IPS-20b (cell line): ENCODE measurements at regions not wholly inside any gene's neighbourhood (a gene's known extent, or its start where the extent isn't known, plus 50 kb on each side); places are given as distances from the start of the nearest gene placed in this dataset.

ENCODE experiments used
- H3K27ac ChIP-seq: one replicate; pipeline ENCODE4 v1.5.1; 2013; ENCODE audit warnings: low read length
- H3K27me3 ChIP-seq: 2 replicates; pipeline ENCODE4 v1.6.1; 2013; ENCODE audit warnings: mild to moderate bottlenecking, low read length, inconsistent platforms; ENCODE audit not compliant: insufficient read depth
- H3K36me3 ChIP-seq: 2 replicates; pipeline ENCODE4 v1.6.1; 2013; ENCODE audit warnings: low read depth, mild to moderate bottlenecking, inconsistent platforms, low read length, moderate library complexity; ENCODE audit not compliant: insufficient read depth
- H3K4me1 ChIP-seq: 2 replicates; pipeline ENCODE4 v1.6.1; 2013; ENCODE audit warnings: mild to moderate bottlenecking, control low read depth, inconsistent platforms, low read length, moderate library complexity; ENCODE audit not compliant: insufficient read depth
- H3K4me3 ChIP-seq: 2 replicates; pipeline ENCODE4 v1.5.1; 2013; ENCODE audit warnings: mild to moderate bottlenecking, low read length, inconsistent platforms
- H3K9ac ChIP-seq: 2 replicates; pipeline ENCODE4 v1.6.1; 2013; ENCODE audit warnings: low read depth, mild to moderate bottlenecking, inconsistent platforms, low read length, moderate library complexity
- H3K9me3 ChIP-seq: 2 replicates; pipeline ENCODE4 v1.6.1; 2013; ENCODE audit warnings: mild to moderate bottlenecking, low read depth, low read length, inconsistent platforms; ENCODE audit not compliant: insufficient read depth

- Histone ChIP-seq H3K27ac (no peak overlapping the region), H3K9me3 (peaks cover 8% of the 10 kb centered on the region; the same call in 1 of the 2 replicates)
Observed at GRCh38 chr10:105925045-105925785, 1239.3 kb downstream of the SORCS1 start.

DNA sequence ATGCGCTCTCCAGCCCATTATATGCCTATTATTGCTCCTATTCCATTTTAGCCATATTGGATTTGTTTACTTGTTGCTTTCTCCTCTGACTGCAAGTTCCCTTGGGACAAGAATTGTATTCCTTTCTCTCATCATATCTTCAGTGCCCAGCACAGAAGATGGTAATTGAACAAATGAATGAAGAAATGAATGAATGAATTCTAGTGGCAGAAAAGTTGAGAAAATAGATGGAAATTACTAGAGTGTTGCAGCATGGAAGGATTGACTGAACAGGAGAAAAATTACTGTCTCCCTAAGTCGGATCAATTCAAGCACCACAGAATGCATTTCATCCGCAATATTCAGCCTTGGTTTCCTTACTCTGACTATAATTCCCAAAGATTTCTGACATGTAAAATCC lies 1243.2 kb downstream of the SORCS1 start:
- H3K4me3 ChIP-seq, result no peak overlapping the region
- H3K27ac ChIP-seq, result no peak overlapping the region
- H3K9me3 ChIP-seq, result no peaks in the 10 kb centered on the region
- H3K4me1 ChIP-seq, result peaks cover 4% of the 10 kb centered on the region; the same call in 1 of the 2 replicates
- H3K36me3 ChIP-seq, result no peaks in the 10 kb centered on the region
- no peaks in the 10 kb centered on the region for H3K27me3 ChIP-seq
- H3K9ac ChIP-seq, result no peak overlapping the region

More at GRCh38 chr10:105925045-105925785, 1239.3 kb downstream of the SORCS1 start:
- H3K4me1 ChIP-seq, result peaks cover 4% of the 10 kb centered on the region; the same call in 1 of the 2 replicates
- H3K27me3 ChIP-seq, result no peaks in the 10 kb centered on the region
- no peak overlapping the region for H3K9ac ChIP-seq
- no peak overlapping the region for H3K4me3 ChIP-seq
- no peaks in the 10 kb centered on the region for H3K36me3 ChIP-seq

- Histone ChIP-seq H3K4me3 (no peak overlapping the region), H3K4me1 (no peaks in the 10 kb centered on the region; the same call in 1 of the 2 replicates), H3K27me3 (no peaks in the 10 kb centered on the region), H3K27ac (no peak overlapping the region), H3K9ac (no peak overlapping the region), H3K36me3 (no peaks in the 10 kb centered on the region), H3K9me3 (no peaks in the 10 kb centered on the region)
Observed at GRCh38 chr10:105914432-105914831, 1250.1 kb downstream of the SORCS1 start.

- no peak overlapping the region for H3K27ac ChIP-seq
- no peaks in the 10 kb centered on the region for H3K9me3 ChIP-seq
- no peaks in the 10 kb centered on the region for H3K4me1 ChIP-seq
- H3K36me3 ChIP-seq, result no peaks in the 10 kb centered on the region
- no peak overlapping the region for H3K9ac ChIP-seq
- H3K27me3 ChIP-seq, result no peaks in the 10 kb centered on the region
- H3K4me3 ChIP-seq, result no peak overlapping the region
Observed at GRCh38 chr10:105908701-105909100, 1255.8 kb downstream of the SORCS1 start.

DNA sequence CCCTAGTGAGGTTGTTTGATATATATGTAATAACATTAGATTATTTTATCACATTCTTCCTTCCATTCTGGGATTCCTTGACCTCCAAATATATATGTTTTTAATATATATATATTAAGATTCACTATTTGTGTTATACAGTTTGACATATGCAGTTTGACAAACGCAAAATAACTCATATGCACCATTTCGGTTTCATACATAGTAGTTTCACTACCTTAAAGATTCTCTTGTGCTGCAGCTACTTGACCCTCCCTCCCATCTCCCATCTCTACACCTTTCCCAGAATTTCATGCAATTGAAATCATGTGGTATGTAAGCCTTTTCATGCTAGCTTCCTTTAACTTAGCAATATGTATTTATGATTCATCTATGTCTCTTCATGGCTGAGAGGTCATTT lies 1244.4 kb downstream of the SORCS3 start:
- H3K4me3 ChIP-seq, result no peak overlapping the region
- no peaks in the 10 kb centered on the region for H3K36me3 ChIP-seq
- H3K27ac ChIP-seq, result no peak overlapping the region
- H3K9ac ChIP-seq, result no peak overlapping the region
- H3K27me3 ChIP-seq, result no peaks in the 10 kb centered on the region
- no peaks in the 10 kb centered on the region; the same call in 1 of the 2 replicates for H3K9me3 ChIP-seq
- H3K4me1 ChIP-seq, result no peaks in the 10 kb centered on the region

- Histone ChIP-seq H3K4me3 (no peak overlapping the region), H3K27ac (no peak overlapping the region), H3K27me3 (no peaks in the 10 kb centered on the region), H3K9me3 (no peaks in the 10 kb centered on the region), H3K9ac (no peak overlapping the region), H3K36me3 (no peaks in the 10 kb centered on the region), H3K4me1 (no peaks in the 10 kb centered on the region)
Observed at GRCh38 chr10:105879401-105879800, 1238.3 kb downstream of the SORCS3 start.

DNA sequence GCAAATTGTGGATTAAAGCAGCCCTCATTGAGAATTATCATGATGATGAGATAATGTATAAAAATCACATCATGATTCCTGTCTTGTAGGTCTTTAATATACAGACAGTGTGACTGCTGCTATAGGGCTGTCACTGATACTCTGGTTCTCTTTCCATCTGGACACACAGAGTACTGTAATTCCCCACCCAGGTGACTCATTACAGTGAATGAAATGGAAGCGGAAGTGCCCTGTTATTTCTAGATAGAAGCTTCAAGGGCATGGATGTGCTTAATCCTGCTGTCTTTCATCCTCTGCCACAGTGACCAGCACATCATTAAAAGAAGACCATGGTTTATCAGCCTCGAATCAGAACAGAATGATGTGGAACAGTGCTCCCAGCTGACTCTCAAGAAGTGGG lies 1234.0 kb downstream of the SORCS3 start:
- H3K4me1 ChIP-seq, result no peaks in the 10 kb centered on the region
- no peak overlapping the region for H3K27ac ChIP-seq
- no peak overlapping the region for H3K4me3 ChIP-seq
- H3K36me3 ChIP-seq, result no peaks in the 10 kb centered on the region
- no peaks in the 10 kb centered on the region for H3K27me3 ChIP-seq
- H3K9me3 ChIP-seq, result peaks cover 9% of the 10 kb centered on the region
- H3K9ac ChIP-seq, result no peak overlapping the region

DNA sequence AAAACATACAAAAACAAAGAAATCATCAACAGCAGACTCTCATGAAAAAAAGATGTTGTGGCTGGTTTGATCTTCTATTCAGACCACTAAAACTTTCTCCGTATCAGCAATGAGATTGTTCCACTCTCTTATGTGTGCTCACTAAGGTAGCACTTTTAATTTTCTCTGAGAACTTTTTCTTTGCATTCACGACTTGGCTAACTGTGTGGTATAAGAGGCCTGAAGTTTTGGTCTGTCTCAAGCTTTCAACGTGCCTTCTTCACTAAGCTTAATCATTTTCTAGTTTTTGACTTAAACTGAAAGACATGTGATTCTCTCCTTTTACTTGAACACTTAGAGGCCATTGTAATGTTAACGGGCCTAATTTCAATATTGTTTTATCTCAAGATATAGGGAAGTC lies 1231.6 kb downstream of the SORCS3 start:
- Histone ChIP-seq H3K4me1 (no peaks in the 10 kb centered on the region), H3K9me3 (peaks cover 9% of the 10 kb centered on the region), H3K36me3 (no peaks in the 10 kb centered on the region), H3K9ac (no peak overlapping the region), H3K27me3 (no peaks in the 10 kb centered on the region), H3K4me3 (no peak overlapping the region), H3K27ac (no peak overlapping the region)

DNA sequence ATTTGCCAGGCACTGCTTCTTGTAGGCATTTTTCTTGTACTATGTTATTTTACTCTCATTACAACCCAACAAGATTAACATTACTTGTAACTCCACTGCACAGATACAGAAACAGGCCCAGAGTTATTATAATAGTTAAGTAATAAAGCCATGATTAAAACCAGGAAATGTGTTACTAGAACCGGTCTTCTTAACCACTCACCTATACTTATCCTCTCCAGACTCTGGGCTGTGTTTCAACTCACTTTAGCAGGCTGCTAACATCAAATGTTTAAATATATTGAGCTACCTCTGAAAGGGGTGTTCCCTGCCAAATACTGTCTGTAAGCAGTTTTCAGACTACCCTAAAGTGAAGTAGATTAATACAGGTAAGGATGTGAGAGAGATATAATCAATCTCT lies 1227.8 kb downstream of the SORCS3 start:
- H3K4me1 ChIP-seq, result no peaks in the 10 kb centered on the region
- no peak overlapping the region for H3K9ac ChIP-seq
- no peaks in the 10 kb centered on the region for H3K27me3 ChIP-seq
- no peaks in the 10 kb centered on the region for H3K36me3 ChIP-seq
- peaks cover 9% of the 10 kb centered on the region for H3K9me3 ChIP-seq
- H3K27ac ChIP-seq, result no peak overlapping the region
- no peak overlapping the region for H3K4me3 ChIP-seq

DNA sequence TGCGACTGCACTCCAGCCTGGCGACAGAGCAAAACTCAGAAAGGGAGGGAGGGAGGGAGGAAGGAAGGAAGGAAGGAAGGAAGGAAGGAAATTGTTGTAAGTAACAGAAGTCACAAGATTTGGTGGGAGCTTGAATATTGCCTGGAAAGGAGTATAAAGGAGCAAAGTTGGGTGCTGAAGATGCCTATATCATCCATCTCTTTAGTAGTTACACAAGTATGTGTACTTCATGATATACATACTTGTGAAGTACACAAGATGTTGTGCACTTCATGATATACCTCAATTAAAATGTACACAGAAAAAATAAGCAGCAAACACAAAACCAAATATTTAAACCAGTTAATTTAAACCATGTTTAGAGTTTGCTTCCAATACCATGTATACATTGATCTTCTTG lies 1223.8 kb downstream of the SORCS3 start:
- H3K9me3 ChIP-seq, result no peaks in the 10 kb centered on the region
- no peaks in the 10 kb centered on the region for H3K4me1 ChIP-seq
- no peak overlapping the region for H3K9ac ChIP-seq
- no peaks in the 10 kb centered on the region for H3K36me3 ChIP-seq
- no peaks in the 10 kb centered on the region for H3K27me3 ChIP-seq
- H3K27ac ChIP-seq, result no peak overlapping the region
- no peak overlapping the region for H3K4me3 ChIP-seq

GRCh38 chr10:105857268-105858264 lies 1216.5 kb downstream of the SORCS3 start:
- H3K4me3 ChIP-seq, result no peak overlapping the region
- H3K9ac ChIP-seq, result no peak overlapping the region
- H3K9me3 ChIP-seq, result no peaks in the 10 kb centered on the region
- H3K36me3 ChIP-seq, result no peaks in the 10 kb centered on the region
- H3K27ac ChIP-seq, result no peak overlapping the region
- no peaks in the 10 kb centered on the region for H3K4me1 ChIP-seq
- H3K27me3 ChIP-seq, result no peaks in the 10 kb centered on the region
